CD4-positive, alpha-beta T cell treated with Interleukin-12 subunit alpha and Interleukin-12 subunit beta, for 1 hour (primary cell): ENCODE measurements at regions not wholly inside any gene's neighbourhood (a gene's known extent, or its start where the extent isn't known, plus 50 kb on each side); places are given as distances from the start of the nearest gene placed in this dataset.

Experiments
- DNase-seq: peaks from one replicate; pipeline ENCODE4 v3.0.0-alpha.2; 2020

DNA sequence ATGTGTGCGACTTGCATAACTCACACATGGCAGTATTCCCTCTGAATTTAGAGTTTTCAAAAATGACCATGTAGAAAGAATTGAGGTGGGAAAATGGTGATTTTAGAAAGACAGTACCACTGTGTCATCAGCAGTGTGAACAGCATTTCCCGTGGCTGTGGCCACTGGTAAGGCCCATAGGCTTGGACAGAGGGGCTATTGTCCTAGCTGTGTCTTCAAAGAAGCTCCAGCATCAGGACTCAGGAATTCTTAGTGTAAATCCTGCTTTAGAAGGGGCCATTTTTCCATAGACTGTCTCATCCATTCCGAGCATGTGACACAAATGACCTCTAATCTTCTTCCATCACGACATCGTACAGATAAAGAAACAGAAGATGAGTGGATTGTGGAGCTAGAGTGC lies 119.3 kb upstream of the BACE2 start:
- no peak for DNase-seq

DNA sequence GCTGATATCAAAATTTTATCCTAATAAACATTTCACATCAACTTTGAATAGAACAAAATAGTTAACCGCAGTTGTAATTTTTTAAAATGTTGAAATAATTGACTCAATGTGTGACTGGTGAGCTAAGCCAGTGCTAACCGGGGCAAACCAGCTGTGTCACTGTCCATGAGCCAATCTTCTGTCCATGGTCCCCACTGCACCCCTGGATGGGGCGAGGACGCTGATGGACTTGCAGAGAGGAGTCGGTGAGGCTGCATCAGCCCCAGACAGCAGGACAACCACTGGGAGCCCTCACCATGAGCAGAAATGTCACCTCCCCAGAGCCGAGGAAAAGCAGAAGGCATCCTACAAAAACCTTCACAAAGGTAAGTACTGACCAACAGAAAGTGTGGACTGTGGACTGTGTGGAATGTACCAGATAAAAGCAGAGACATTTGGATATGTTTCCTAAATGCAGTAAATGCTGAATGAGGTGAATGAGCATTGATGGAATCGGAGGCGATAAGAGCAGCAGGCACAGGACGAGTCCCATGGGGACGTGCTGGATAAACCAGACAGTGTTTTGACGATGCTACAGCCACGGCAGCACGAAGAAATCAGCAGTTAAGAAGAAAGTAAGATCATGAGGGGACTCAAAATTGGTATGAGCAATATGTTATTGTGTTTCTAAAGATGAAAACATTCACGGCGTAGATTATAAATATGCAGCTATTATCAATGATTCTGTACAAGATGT lies 115.0 kb upstream of the BACE2 start:
- no peak for DNase-seq

DNA sequence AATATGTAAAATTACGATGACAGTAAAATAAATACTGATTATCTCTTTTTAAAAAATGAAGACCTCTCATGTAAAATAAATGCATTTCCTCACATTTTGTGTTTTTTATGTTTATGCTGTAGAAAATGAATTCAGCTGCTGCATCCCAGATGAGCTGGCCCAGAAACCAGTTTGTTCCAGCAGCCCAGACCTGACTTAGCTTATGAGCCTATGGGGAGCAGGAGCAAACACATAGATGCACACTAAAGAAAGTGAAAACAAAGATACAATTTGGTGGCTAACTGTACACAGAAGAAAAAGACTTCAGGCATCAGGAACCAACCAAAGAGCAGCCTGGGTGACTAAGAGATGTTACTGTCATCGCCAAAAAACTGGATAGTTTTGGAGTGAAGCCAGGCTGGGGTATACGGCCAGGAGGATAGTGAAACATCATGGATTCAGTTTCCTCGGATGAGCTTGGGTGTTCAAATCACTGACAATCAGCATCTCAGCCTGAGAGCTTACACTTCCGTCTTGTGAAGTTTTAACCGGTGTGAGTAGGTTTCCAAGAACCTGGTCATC lies 113.9 kb upstream of the BACE2 start:
- DNase-seq = no peak

DNA sequence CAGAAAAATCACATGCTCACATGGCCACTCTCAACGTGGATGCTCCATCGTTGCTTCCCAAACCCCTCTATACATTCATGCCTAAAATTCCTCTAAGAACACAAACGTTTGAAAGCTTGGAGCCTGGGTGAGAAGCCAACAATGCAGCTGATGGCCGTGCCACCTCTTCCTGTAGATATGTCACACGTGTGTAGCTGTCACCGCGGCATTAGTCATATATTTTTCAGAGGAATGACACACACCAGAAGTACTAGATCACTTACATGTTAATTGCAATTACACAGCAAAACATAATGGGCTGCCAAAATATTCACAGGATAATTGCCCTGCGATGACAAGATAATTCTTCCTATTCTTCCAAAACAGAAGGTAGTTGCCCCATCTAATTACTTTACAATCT lies 112.7 kb upstream of the BACE2 start:
- DNase-seq = no peak

DNA sequence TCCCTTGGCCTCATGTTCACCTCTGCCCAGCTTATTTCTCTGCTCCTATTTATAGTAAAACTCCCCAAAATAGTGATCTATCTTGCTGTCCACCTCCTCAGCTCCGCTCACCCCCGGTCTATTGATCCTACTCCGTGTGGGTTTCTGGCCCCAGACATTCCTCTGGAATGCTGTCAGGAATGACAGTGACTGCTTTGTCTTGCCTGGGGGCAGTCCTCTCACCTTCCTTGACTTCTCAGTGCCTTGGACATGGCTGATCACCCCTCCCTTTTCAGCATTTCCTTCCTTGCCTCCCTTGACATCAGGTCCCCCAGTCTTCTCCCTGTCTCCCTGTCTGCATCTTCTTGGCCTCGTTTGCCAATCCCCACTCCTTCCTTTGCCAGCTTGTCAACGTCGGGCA lies 108.1 kb upstream of the BACE2 start:
- no peak for DNase-seq

DNA sequence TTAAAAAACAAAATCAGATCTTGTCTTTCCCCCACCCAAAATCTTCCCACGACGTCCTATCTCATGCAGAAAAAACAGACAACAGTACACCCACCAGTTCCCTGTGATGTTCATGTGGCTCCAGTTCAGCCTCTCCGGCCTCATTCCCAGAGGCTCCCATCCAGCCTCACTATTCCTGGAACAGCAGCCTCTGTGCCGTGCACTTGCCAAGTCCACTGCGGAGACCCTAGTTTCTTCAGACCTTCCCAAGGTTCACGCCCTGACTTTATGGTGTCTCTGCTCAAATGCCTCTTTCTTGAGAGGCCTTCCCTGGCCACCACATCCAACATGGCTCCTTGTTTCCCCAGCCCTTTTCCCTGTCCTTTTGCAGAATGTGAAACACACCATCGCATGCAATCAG lies 106.3 kb upstream of the BACE2 start:
- no peak for DNase-seq

DNA sequence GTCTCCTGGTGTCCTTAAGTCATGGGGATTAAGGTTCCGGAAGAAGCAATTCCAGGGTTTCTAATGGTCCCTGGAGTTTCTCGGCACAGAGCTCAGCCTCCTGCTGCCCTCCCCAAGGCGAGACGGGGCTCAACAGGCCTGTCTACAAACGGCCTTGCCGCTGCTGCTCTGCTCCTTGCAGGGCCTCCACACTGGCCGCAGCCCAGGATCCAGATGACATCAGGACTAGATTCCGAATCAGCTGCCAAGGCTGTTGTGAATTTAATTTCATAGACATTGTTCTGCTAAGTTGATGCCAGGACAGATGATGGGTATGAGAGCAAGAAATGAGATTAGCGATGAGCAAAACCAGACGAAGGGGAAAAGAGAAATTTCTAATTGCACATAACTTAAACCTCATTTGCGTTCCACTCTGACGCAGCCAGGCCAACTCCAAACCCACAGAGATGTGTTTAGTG lies 103.6 kb upstream of the BACE2 start:
- DNase-seq = no peak

DNA sequence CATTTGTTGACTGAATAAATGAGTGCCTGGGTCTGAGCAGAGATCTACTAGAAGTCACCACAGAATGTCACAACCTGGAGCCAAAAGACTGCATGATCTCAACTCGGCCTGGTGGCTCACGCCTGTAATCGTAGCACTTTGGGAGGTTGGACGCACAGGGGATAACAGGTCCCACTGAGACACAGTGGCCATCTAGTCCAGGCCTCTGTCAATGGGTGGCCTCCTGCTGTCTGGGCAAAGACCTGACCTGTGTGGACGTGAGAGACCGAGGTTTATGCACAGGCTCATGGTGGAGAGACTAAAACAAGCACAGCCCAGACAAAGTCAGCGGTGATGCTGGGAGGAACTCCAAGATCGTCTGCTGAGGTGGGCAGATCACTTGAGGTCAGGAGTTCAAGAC lies 103.0 kb upstream of the BACE2 start:
- DNase-seq = no peak

DNA sequence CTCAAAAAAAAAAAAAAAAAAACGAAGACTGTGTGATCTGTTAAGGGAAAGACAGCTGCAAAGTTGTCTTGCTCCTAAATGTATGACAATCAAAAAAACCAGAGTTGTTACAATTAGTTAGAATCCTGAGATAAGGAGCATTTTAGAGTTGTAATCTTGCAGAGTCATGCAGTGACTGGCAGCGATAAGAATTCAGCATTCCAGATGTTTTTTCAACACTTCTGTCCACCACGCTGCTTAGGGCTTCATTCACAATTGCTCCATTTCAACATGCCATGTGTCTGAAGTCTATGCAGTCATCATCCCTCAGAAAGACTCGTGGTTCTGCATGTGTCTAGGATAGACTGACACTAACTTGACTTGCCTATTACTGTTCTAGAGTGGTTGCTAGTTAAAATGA lies 102.4 kb upstream of the BACE2 start:
- no peak for DNase-seq

DNA sequence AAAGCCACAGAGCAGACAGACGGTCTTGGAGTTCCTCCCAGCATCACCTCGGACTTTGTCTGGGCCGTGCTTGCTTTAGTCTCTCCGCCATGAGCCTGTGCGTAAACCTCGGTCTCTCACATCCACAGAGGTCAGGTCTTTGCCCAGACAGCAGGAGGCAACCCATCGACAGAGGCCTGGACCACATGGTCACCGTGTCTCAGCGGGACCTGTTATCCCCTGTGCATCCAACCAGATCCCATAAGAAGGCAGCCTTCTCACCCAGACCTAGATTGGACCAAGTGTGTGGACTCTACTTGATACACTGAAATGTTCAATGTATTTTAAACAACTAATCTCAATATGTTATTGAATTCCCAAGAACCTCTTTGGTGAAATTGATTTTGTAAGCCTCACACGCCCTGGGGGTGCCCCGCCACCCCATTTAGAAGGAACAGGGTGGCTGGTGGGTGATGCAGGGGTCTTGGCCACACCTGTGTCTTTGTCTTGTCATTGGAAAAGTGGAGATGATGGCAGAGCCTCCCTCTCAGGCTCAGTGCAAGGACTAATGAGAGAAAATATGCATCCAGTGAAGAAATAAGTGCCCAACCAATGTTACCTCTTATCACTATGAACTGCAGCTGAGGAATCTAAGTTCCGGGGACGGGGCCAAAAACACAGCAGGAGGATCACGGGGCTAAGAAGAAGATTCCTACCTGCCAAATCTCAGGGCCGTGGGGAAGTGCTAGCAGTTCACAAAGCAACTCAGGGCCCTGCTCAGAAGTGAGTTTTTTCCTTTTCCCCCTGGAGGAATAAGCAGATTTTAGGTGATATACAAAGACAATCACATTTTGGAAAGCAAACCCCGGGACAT lies 101.6 kb upstream of the BACE2 start:
- DNase-seq = no peak

DNA sequence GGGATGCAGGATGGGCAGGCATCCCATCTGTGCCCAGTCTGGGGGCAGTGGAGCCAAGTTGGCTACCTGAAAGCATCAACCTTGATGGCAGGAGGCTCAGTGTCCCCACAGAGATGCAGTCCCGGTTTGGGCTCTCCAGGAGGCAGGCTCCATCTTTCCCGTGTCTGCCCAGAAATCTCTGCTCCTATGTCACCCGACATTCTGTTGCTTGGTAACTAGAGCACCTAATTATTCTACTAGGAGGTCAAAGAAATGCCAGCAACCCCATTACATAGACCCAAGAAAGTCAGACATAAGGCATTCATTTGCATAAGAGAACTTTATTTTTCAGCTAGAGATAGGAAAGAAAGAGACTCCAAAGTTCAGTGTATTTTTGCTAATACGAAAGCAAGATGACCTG lies 100.3 kb upstream of the BACE2 start:
- DNase-seq = no peak

DNA sequence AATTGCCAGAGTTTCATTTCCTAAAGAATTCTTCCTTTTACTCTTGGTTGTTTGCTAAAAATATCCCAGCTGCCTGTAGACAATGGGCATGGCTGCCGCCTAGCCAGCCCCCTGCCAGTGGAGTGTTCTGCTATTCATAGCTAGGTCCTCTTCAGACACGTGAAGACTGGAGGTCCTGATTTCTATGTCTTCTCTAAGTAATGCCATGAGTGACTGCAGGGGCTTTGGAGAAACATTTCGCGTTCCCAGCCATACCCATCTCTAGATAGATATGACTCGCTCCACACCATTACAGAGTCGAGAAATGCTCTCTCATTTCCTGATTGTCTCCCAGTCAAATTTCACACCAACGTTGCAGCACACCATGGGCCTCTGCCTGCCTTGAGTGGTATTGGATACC lies 99.5 kb upstream of the BACE2 start:
- DNase-seq = no peak

DNA sequence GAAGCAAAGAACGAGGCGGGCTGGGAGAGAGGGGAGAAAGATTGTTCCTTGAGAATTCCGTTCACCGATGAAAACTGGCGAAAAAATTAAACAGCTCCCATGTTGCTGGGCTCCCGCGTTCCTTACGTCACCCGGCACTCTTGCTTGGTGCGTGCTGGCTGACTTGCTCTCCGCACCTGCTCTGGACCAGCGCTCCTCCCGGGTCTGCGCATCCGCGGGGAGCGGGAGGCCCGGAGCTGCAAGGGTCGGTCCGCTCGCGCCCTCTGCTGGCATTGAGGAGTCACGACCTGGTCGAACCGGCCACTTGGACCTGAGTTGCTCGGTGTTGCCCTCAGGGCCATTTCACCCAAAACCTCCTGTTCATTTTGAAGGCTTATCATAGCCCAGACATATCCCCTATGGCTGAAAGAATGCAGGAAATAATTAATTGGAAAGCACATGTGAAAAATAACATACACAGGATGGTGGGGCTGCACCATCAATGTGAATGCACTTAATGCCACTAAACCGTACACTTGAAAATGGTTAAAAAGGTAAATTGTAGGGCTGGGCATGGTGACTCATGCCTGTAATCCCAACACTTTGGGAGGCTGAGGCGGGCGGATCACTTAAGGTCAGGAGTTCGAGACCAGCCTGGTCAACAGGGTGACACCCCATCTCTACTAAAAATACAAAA lies 98.9 kb upstream of the BACE2 start:
- peak; percentile 32 for DNase-seq

DNA sequence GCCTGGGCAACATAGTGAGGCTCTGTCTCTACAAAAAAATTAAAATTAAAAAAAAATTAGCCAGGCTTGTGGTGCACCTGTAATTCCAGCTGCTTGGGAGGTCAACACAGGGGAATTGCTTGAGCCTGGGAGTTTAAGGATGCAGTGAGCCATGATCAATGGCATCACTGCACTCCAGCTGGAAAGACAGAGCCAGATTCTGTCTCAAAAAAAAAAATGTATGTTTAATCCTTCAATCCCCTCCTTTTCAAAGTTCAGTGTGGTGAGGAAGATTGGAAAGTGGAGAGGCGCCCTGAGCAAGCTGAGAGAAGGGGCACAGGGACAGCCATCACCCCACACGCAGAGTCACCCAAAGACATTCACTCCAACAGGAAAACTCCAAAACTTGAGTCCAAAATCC lies 97.7 kb upstream of the BACE2 start:
- DNase-seq = no peak

DNA sequence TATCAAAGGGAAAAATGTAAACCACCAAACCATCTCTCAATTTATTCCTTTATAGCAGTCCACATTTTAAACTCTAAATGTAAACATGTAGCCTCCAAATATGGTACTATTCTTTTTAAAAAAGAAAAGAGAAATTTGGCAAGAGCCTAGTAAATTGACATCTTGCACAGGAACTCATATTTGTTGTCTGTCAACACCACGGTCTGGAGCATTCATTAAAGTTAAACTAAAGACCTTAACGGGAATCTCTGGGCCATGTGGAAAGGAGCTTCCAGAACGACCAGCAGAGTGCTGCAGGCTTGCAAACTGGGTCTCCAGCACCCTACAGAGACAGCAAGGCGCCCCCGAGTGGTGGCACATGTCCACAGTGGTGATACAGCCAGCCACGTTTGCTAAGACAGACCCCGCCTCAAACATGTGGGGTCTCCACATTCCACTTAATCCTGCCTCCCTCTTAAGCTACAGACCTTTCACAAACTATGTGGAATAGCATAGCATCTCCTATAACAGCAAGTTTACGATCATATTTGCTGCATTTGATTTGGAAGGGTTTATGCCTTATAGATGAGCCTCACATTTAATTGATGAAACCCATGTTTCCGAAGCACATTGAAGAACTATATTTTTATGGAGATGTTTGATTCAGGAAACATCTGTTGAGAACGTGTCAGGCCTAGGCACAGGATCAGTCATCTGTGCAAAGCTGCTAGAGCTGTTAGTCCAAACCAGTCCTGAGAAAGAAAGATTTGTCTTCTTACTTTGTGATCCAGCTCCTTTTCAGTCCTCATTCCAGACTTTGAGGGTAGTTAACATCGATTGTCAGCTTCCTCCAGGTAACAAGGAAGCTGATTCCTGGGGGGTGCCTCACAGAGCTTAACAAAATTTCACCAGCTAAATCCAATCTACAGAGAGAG lies 96.4 kb upstream of the BACE2 start:
- no peak for DNase-seq

DNA sequence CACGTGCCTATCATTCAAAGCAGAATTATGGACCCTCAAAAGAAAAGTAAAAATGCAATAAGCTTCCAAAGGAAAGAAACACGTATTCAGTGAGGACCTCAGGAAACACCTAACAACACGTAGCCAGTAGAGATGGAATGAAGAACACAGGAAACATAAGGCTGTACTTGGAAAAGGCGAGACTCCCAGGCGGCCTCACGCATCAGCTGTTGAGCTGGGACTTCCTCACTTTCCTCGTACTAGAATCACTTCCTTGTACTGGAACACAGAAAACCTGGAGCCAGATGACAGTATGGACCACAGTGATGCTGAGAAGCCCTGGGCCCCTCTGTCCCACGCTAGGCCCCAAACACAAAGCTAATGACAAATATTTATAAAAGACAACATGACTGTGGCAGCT lies 94.4 kb upstream of the BACE2 start:
- no peak for DNase-seq

DNA sequence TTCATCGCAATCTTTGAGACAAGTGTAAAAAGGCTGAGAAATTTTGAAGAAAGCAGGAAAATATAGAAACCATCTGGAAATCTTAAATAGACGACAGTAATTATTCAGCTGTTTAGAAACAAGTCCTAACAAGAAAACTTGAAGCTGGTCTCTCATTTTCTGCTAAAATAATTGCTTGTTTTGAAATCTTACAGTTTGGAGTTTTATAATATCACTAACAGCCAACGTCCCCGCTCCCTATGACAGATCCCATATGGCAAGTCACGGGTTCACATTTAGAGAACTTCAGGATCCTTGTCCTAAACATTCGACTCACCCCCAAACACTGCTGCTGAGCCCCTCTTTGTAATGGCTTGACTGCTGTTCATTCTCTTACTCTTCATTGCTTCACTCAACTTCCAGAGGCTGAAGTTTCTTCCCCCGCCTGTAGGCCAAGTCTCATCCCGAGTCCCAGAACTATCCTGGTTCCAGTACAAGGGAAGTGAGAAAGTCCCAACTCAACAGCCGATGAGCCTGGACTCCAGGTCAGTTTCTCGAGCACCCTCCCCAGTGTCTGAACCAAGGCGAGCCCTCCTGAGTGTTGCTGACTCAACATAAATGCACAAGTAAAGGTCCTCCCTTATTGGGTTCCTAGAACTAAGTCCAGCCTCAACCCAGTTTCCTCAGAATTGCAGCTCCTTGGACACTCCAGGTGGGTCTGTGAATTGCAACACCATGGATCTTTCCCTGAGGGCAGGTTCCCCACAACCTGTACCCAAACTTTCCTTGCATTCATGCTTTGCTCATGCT lies 93.4 kb upstream of the BACE2 start:
- DNase-seq = no peak

DNA sequence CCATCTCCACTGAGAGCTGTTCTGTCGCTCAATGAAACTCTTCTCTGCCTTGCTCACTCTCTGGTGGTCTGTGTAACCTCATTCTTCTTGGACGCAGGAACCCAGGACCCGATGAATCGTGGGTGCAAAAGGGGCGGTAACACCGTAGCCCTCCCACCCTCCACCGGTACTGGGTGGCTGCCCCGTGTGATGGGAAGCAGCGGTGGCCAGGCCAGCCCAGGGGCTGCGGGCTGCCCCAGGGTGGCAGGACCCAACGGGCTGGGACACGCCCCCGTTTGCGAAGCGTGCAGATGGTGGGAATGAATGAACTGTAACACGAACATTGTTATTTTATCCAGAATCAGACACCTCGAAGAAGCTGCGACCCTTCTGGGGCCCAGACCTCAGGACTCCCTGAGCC lies 92.3 kb upstream of the BACE2 start:
- no peak for DNase-seq

DNA sequence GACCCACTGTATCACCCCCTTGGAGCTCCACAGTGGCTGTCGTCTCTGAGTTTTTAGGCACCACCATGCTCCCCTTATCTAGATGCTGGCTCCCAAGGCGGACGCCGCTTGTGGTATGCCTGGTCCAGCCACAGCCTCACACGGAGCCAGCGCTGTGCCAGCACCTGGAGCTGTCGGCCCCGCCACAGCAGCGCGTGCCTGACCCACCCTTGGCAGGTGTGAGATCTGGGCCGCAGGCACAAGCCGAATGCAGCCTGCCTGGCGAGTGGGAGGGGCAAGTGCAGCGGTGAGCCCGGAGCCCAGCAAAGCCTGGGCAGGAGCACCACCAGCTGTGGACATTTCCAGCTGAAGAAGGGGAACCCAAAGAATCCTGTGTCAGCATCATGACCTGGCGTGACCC lies 91.9 kb upstream of the BACE2 start:
- DNase-seq = no peak

DNA sequence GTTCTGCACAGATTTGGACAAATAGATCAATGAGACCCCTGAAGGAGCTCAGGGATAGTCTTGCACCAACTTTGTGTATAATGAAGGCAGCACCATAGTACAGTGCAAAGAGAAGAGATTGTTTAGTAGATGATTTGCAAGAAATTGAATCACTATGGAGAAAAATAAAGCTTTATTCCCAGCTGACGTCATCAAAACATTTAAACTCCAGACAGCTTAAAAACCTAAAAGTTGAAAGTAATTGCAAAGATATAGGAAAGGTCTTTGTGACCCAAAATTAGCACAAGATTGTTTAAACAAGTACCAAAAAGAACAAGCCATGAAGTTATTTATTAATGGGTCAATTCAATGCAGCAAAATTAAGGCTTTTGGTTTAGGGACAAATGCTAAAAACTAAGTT lies 88.8 kb upstream of the BACE2 start:
- DNase-seq = no peak

DNA sequence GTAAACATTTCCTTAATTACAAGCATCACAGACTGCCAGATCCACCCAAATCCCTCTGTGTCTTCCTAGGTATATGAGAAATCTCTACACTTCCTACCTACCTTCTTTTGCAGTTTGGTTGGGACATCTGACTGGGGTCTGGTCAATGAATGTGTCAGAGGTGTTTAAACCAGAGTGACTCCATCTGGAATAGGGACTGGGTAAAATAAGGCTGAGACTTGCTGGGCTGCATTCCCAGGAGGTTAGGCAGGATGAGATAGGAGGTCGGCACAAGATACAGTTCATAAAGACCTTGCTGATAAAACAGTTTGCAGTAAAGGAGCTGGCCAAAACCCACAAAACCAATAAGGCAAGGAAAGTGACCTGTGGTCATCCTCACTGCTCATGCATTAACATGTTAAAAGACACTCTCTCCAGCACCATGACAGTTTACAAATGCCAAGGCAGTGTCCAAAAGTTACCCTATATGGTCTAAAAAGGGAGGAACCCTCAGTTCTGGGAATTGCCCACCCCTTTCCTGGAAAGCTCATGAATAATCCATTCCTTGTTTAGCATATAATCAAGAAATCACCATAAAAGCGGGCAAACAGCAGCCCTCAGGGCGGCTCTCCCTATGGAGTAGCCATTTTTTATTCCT lies 87.4 kb upstream of the BACE2 start:
- DNase-seq = no peak
